Astrocyte (in vitro differentiated cells and primary cell): ENCODE measurements at regions not wholly inside any gene's neighbourhood (a gene's known extent, or its start where the extent isn't known, plus 50 kb on each side); places are given as distances from the start of the nearest gene placed in this dataset.
"Not testable (repeated sequence)": the region's sequence is repeated elsewhere in the genome, so short reads cannot be mapped to it uniquely, and the experiment has no call there.

ENCODE experiments used
- DNase-seq: peaks from one replicate; pipeline ENCODE4 v3.0.0-alpha.2; 2010; ENCODE audit warnings: low read depth
- FAIRE-seq: peaks from 2 replicates; lab custom pipeline; 2011; peaks lifted over from hg19 to GRCh38; lab: Jason Lieb, UNC
- H2AFZ ChIP-seq: 2 replicates; pipeline ENCODE4 v1.6.0; 2012; ENCODE audit warnings: low read depth, low read length, inconsistent platforms
- H3K27ac ChIP-seq: 2 replicates; pipeline ENCODE4 v1.5.1; 2011; ENCODE audit warnings: low read depth, low read length, inconsistent platforms
- H3K27me3 ChIP-seq: 2 replicates; pipeline ENCODE4 v1.6.0; 2011; ENCODE audit warnings: low read length, inconsistent platforms; ENCODE audit not compliant: insufficient read depth
- H3K36me3 ChIP-seq: 2 replicates; pipeline ENCODE4 v1.5.1; 2011; ENCODE audit warnings: low read length, inconsistent platforms; ENCODE audit not compliant: insufficient read depth
- H3K4me1 ChIP-seq: 2 replicates; pipeline ENCODE4 v1.5.1; 2011; ENCODE audit warnings: low read length, inconsistent platforms; ENCODE audit not compliant: insufficient read depth
- H3K4me2 ChIP-seq: 2 replicates; pipeline ENCODE4 v1.6.0; 2012; ENCODE audit warnings: low read length, inconsistent platforms
- H3K4me3 ChIP-seq: 2 replicates; pipeline ENCODE4 v1.5.1; 2011; ENCODE audit warnings: low read depth, mild to moderate bottlenecking, low read length, inconsistent platforms; ENCODE audit not compliant: insufficient read depth
- H3K79me2 ChIP-seq: 2 replicates; pipeline ENCODE4 v1.6.0; 2012; ENCODE audit warnings: mild to moderate bottlenecking, low read length, inconsistent platforms; ENCODE audit not compliant: insufficient read depth
- H3K9ac ChIP-seq: 2 replicates; pipeline ENCODE4 v1.6.0; 2012; ENCODE audit warnings: mild to moderate bottlenecking, low read length, inconsistent platforms
- H3K9me3 ChIP-seq: 2 replicates; pipeline ENCODE4 v1.5.1; 2012; ENCODE audit warnings: low read depth, mild to moderate bottlenecking, low read length, inconsistent platforms; ENCODE audit not compliant: insufficient read depth
- H4K20me1 ChIP-seq: 2 replicates; pipeline ENCODE4 v1.6.0; 2012; ENCODE audit warnings: low read length, inconsistent platforms; ENCODE audit not compliant: insufficient read depth
- H3K27ac Mint-ChIP-seq: one replicate; pipeline ENCODE4 v1.8.0; 2021; ENCODE audit warnings: mild to moderate bottlenecking, mixed read lengths; ENCODE audit not compliant: unreplicated experiment
- H3K27me3 Mint-ChIP-seq: one replicate; pipeline ENCODE4 v1.8.0; 2021; ENCODE audit warnings: low read depth, mixed read lengths; ENCODE audit not compliant: unreplicated experiment
- H3K36me3 Mint-ChIP-seq: one replicate; pipeline ENCODE4 v1.8.0; 2021; ENCODE audit warnings: low read depth, mixed read lengths; ENCODE audit not compliant: unreplicated experiment
- H3K4me1 Mint-ChIP-seq: one replicate; pipeline ENCODE4 v1.8.0; 2021; ENCODE audit warnings: low read depth, mixed read lengths; ENCODE audit not compliant: unreplicated experiment
- H3K4me3 Mint-ChIP-seq: one replicate; pipeline ENCODE4 v1.8.0; 2021; ENCODE audit warnings: mild to moderate bottlenecking, moderate library complexity, mixed read lengths; ENCODE audit not compliant: unreplicated experiment
- H3K9me3 Mint-ChIP-seq: one replicate; pipeline ENCODE4 v1.8.0; 2021; ENCODE audit warnings: mild to moderate bottlenecking, mixed read lengths; ENCODE audit not compliant: unreplicated experiment
- CTCF ChIP-seq: IDR thresholded peaks from 2 replicates; pipeline ENCODE4 v1.5.1; 2011; ENCODE audit warnings: low read depth, mild to moderate bottlenecking, inconsistent platforms, low read length, moderate library complexity; ENCODE audit not compliant: insufficient read depth
- EZH2 ChIP-seq: IDR thresholded peaks from 2 replicates; pipeline ENCODE4 v1.6.1; 2012; ENCODE audit warnings: mild to moderate bottlenecking, low read length, inconsistent platforms; ENCODE audit not compliant: insufficient read depth

DNA sequence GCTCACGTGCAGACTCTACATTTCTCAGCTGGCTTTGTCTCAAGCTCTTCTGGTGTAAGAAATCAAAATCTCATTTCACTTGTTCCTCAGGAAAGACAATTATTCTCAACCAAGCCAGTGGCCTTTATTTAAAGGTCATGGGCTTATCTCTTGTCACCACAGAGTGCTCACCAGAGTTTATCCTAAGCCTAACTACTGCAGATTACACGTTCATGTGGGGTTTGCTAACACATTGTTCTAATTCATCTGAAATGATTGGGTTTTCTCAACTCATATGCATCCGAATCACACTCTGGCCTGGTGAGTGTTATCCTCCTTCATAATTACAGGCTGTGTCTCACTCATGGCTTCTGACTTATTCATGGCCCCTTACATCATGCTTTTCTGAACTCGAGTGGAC lies 83.3 kb upstream of the TSC22D2 start:
- Histone ChIP-seq H3K9ac (no peak overlapping the region), H3K27ac (no peak overlapping the region), H3K4me2 (no peak overlapping the region), H3K79me2 (no peaks in the 10 kb centered on the region), H2AFZ (no peak overlapping the region), H3K36me3 (no peaks in the 10 kb centered on the region), H3K9me3 (no peaks in the 10 kb centered on the region), H3K27me3 (no peaks in the 10 kb centered on the region), H3K4me3 (no peak overlapping the region), H3K4me1 (peaks cover under 1% of the 10 kb centered on the region), H4K20me1 (no peaks in the 10 kb centered on the region)
- Mint-ChIP-seq H3K36me3 (no peaks in the 10 kb centered on the region), H3K9me3 (peaks cover 5% of the 10 kb centered on the region), H3K4me1 (peaks cover 45% of the 10 kb centered on the region), H3K27me3 (no peaks in the 10 kb centered on the region), H3K27ac (peak overlapping the region; percentile 26), H3K4me3 (peak overlapping the region; percentile 15)
- no peak for DNase-seq
- no peak for FAIRE-seq
- TF ChIP-seq CTCF, result no peak
- no peak for TF ChIP-seq EZH2

DNA sequence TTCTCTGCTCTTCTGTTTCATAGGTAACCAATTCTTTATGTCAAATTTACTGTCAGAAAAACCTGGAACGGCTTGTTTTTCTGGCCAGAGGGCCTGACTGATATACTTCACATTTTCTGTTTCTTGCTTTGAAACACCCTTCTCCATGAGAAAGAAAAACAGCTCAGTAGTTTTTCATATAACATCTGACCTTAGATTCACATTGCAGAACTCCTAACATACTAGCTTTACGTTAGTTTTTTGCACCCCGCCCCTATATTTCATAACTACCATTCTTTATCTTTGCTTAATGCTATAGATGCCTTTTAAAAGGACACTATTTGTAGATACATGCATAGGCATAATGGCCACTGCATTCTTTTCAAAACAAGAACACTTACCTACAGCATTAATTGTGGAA lies 83.9 kb upstream of the TSC22D2 start:
- Histone ChIP-seq H3K4me1 (peaks cover 6% of the 10 kb centered on the region), H3K9ac (no peak overlapping the region), H3K9me3 (no peaks in the 10 kb centered on the region), H3K4me3 (no peak overlapping the region), H3K4me2 (no peak overlapping the region), H2AFZ (no peak overlapping the region), H3K27me3 (no peaks in the 10 kb centered on the region), H3K36me3 (no peaks in the 10 kb centered on the region), H3K27ac (no peak overlapping the region), H3K79me2 (no peaks in the 10 kb centered on the region), H4K20me1 (no peaks in the 10 kb centered on the region)
- DNase-seq, result no peak
- H3K27ac Mint-ChIP-seq, result no peak overlapping the region
- peaks cover 2% of the 10 kb centered on the region for H3K9me3 Mint-ChIP-seq
- H3K36me3 Mint-ChIP-seq, result no peaks in the 10 kb centered on the region
- H3K4me3 Mint-ChIP-seq, result no peak overlapping the region
- no peaks in the 10 kb centered on the region for H3K27me3 Mint-ChIP-seq
- peaks cover 42% of the 10 kb centered on the region for H3K4me1 Mint-ChIP-seq
- TF ChIP-seq CTCF (no peak), EZH2 (no peak)
- FAIRE-seq, result no peak

GRCh38 chr3:150323770-150324169 lies 84.3 kb upstream of the TSC22D2 start:
- no peak overlapping the region for H3K9ac ChIP-seq
- H4K20me1 ChIP-seq, result no peaks in the 10 kb centered on the region
- no peaks in the 10 kb centered on the region for H3K79me2 ChIP-seq
- no peak overlapping the region for H3K4me3 ChIP-seq
- no peak overlapping the region for H3K27ac ChIP-seq
- TF ChIP-seq CTCF, result no peak
- no peak for TF ChIP-seq EZH2
- H3K36me3 ChIP-seq, result no peaks in the 10 kb centered on the region
- no peaks in the 10 kb centered on the region for H3K9me3 ChIP-seq
- no peaks in the 10 kb centered on the region for H3K36me3 Mint-ChIP-seq
- H3K4me2 ChIP-seq, result no peak overlapping the region
- DNase-seq (no peak), FAIRE-seq (no peak)
- H3K9me3 Mint-ChIP-seq, result peaks cover 2% of the 10 kb centered on the region
- H3K27ac Mint-ChIP-seq, result no peak overlapping the region
- no peak overlapping the region for H2AFZ ChIP-seq
- H3K4me1 ChIP-seq, result peaks cover 6% of the 10 kb centered on the region
- H3K27me3 Mint-ChIP-seq, result no peaks in the 10 kb centered on the region
- no peak overlapping the region for H3K4me3 Mint-ChIP-seq
- no peaks in the 10 kb centered on the region for H3K27me3 ChIP-seq
- peaks cover 42% of the 10 kb centered on the region for H3K4me1 Mint-ChIP-seq

- not testable (repeated sequence) for H3K36me3 Mint-ChIP-seq, H3K27ac Mint-ChIP-seq, H3K4me3 ChIP-seq, H3K4me1 ChIP-seq, H3K27me3 Mint-ChIP-seq, H3K4me3 Mint-ChIP-seq, H4K20me1 ChIP-seq, H3K9ac ChIP-seq, H3K9me3 ChIP-seq, FAIRE-seq, H3K27ac ChIP-seq, H3K4me2 ChIP-seq, DNase-seq, H2AFZ ChIP-seq, H3K9me3 Mint-ChIP-seq, H3K27me3 ChIP-seq, H3K36me3 ChIP-seq, H3K79me2 ChIP-seq
- peaks cover 36% of the 10 kb centered on the region for H3K4me1 Mint-ChIP-seq
Observed at GRCh38 chr3:150323091-150323490, 85.0 kb upstream of the TSC22D2 start.
